ENCODE measurements at regions not wholly inside any gene's neighbourhood (a gene's known extent, or its start where the extent isn't known, plus 50 kb on each side); places are given as distances from the start of the nearest gene placed in this dataset.

GRCh38 chr10:128286141-128286761 is 160.0 kb upstream of the MKI67 start:
- no peak for DNase-seq

GRCh38 chr10:128286762-128287500 is 160.7 kb upstream of the MKI67 start:
- DNase-seq, result no peak

- DNase-seq, result no peak
These were observed 161.7 kb upstream of the MKI67 start for GRCh38 chr10:128287921-128288320.

- DNase-seq, result no peak
These were observed 163.4 kb upstream of the MKI67 start for GRCh38 chr10:128289621-128290020.

GRCh38 chr10:128295003-128295402 is 168.8 kb upstream of the MKI67 start:
- no peak for DNase-seq

- no peak for DNase-seq
These were observed 170.2 kb upstream of the MKI67 start for GRCh38 chr10:128296253-128297007.

GRCh38 chr10:128297709-128298378 is 171.6 kb upstream of the MKI67 start:
- no peak for DNase-seq

GRCh38 chr10:128298587-128298986 is 172.4 kb upstream of the MKI67 start:
- DNase-seq, result no peak

GRCh38 chr10:128300290-128300824 is 174.1 kb upstream of the MKI67 start:
- DNase-seq, result no peak

- no peak for DNase-seq
These were observed 174.8 kb upstream of the MKI67 start for GRCh38 chr10:128301051-128301450.

GRCh38 chr10:128302808-128303207 is 176.6 kb upstream of the MKI67 start:
- DNase-seq, result no peak

- DNase-seq, result no peak
These were observed 178.0 kb upstream of the MKI67 start for GRCh38 chr10:128304271-128304670.

- no peak for DNase-seq
These were observed 179.6 kb upstream of the MKI67 start for GRCh38 chr10:128305601-128306345.

- DNase-seq, result no peak
These were observed 180.3 kb upstream of the MKI67 start for GRCh38 chr10:128306535-128306934.

- DNase-seq, result no peak
These were observed 180.7 kb upstream of the MKI67 start for GRCh38 chr10:128306966-128307365.

- DNase-seq, result no peak
These were observed 181.6 kb upstream of the MKI67 start for GRCh38 chr10:128307820-128308219.

GRCh38 chr10:128310971-128311658 is 184.9 kb upstream of the MKI67 start:
- DNase-seq, result no peak

GRCh38 chr10:128312250-128312649 is 186.0 kb upstream of the MKI67 start:
- DNase-seq, result no peak

GRCh38 chr10:128314686-128315085 is 188.5 kb upstream of the MKI67 start:
- no peak for DNase-seq

GRCh38 chr10:128316121-128316726 is 190.0 kb upstream of the MKI67 start:
- DNase-seq, result no peak

- no peak for DNase-seq
These were observed 190.7 kb upstream of the MKI67 start for GRCh38 chr10:128316925-128317324.

All from NCI-H187 (cell line).